Loucy (cell line): ENCODE measurements at regions not wholly inside any gene's neighbourhood (a gene's known extent, or its start where the extent isn't known, plus 50 kb on each side); places are given as distances from the start of the nearest gene placed in this dataset.

Experiments
- H2AFZ ChIP-seq: fragments of 200-600 bp; sonication (generic); 2 replicates; pipeline ENCODE4 v1.6.0; 2016; ENCODE audit warnings: antibody characterized with exemption, mild to moderate bottlenecking, low read length, moderate library complexity
- H3F3A ChIP-seq: fragments of 200-600 bp; 2 replicates; pipeline ENCODE4 v1.6.0; 2016; ENCODE audit warnings: antibody characterized with exemption, low read depth, mild to moderate bottlenecking
- H3K27me3 ChIP-seq: fragments of 200-600 bp; sonication (generic); 2 replicates; pipeline ENCODE4 v1.6.1; 2014; ENCODE audit warnings: low read length, mild to moderate bottlenecking; ENCODE audit not compliant: insufficient read depth, poor library complexity, severe bottlenecking
- H3K36me3 ChIP-seq: fragments of 200-600 bp; sonication (generic); 2 replicates; pipeline ENCODE4 v1.6.1; 2016; ENCODE audit warnings: low read length; ENCODE audit not compliant: insufficient read depth
- H3K4me1 ChIP-seq: fragments of 200-600 bp; sonication (generic); 2 replicates; pipeline ENCODE4 v1.5.1; 2014; ENCODE audit warnings: low read length, mild to moderate bottlenecking; ENCODE audit not compliant: insufficient read depth, poor library complexity, severe bottlenecking
- H3K4me2 ChIP-seq: fragments of 200-600 bp; sonication (generic); 2 replicates; pipeline ENCODE4 v1.6.0; 2014; ENCODE audit warnings: antibody characterized with exemption, low read length, low read depth, mild to moderate bottlenecking; ENCODE audit not compliant: poor library complexity, severe bottlenecking
- H3K4me3 ChIP-seq: fragments of 200-600 bp; sonication (generic); 2 replicates; pipeline ENCODE4 v1.5.1; 2014; ENCODE audit warnings: low read length, mild to moderate bottlenecking, mixed read lengths; ENCODE audit not compliant: poor library complexity, severe bottlenecking
- H3K79me2 ChIP-seq: fragments of 200-600 bp; sonication (generic); 2 replicates; pipeline ENCODE4 v1.6.1; 2014; ENCODE audit warnings: low read length; ENCODE audit not compliant: insufficient read depth
- H3K9ac ChIP-seq: fragments of 200-600 bp; sonication (generic); 2 replicates; pipeline ENCODE4 v1.6.0; 2014; ENCODE audit warnings: mild to moderate bottlenecking, low read depth, low read length, moderate library complexity; ENCODE audit not compliant: poor library complexity, severe bottlenecking
- H3K9me2 ChIP-seq: fragments of 200-600 bp; sonication (generic); replicated peaks from 2 replicates; pipeline ENCODE4 v1.6.1; 2016; ENCODE audit warnings: low read depth, low read length, mixed read lengths
- H3K9me3 ChIP-seq: fragments of 200-600 bp; sonication (generic); 2 replicates; pipeline ENCODE4 v1.6.1; 2014; ENCODE audit warnings: mild to moderate bottlenecking, antibody characterized with exemption, low read length, low read depth; ENCODE audit not compliant: insufficient read depth
- H4K20me1 ChIP-seq: fragments of 200-600 bp; sonication (generic); 2 replicates; pipeline ENCODE4 v1.6.0; 2014; ENCODE audit warnings: antibody characterized with exemption, low read length, mild to moderate bottlenecking; ENCODE audit not compliant: insufficient read depth, poor library complexity, severe bottlenecking
- EZH2phosphoT487 ChIP-seq: fragments of 200-600 bp; IDR thresholded peaks from 2 replicates; pipeline ENCODE4 v1.6.1; 2018; ENCODE audit warnings: antibody characterized with exemption, mild to moderate bottlenecking, moderate library complexity, borderline replicate concordance
- TF ChIP-seq, protein P1 (sequence below): fragments of 200-600 bp; sonication (generic); conservative IDR thresholded peaks from 2 replicates; pipeline ENCODE4 v1.5.1; 2014; ENCODE audit warnings: mild to moderate bottlenecking, antibody characterized with exemption, low read length

DNA sequence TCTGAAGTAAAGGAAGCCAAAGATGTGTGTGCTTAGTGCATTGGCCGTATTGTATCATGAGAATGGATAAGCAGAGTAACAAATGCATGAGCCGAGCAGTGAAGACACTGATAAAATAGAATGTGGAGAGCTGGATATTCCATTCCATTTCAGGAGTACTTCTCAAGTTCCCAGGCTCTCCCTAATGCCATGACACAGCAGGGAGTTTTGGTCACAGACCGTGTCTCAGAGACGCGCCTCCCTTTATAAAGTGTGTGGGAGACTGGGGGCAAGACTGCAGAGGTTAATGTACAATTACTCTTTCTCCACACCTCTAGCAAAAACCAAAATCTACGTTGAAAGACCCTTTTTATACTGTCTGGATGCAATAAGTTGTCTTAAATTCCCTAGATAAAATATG, 575.6 kb downstream of the EFNB2 start:
- Histone ChIP-seq H2AFZ (no peak overlapping the region), H3F3A (no peaks in the 10 kb centered on the region), H4K20me1 (no peaks in the 10 kb centered on the region), H3K9ac (no peak overlapping the region), H3K4me2 (no peak overlapping the region), H3K79me2 (no peaks in the 10 kb centered on the region), H3K9me2 (no peaks in the 10 kb centered on the region), H3K4me1 (no peaks in the 10 kb centered on the region), H3K9me3 (peaks cover 4% of the 10 kb centered on the region; the same call in 1 of the 2 replicates), H3K27me3 (no peaks in the 10 kb centered on the region), H3K36me3 (no peaks in the 10 kb centered on the region), H3K4me3 (no peak overlapping the region)
- no peak for TF ChIP-seq EZH2phosphoT487
- TF ChIP-seq, protein P1, sequence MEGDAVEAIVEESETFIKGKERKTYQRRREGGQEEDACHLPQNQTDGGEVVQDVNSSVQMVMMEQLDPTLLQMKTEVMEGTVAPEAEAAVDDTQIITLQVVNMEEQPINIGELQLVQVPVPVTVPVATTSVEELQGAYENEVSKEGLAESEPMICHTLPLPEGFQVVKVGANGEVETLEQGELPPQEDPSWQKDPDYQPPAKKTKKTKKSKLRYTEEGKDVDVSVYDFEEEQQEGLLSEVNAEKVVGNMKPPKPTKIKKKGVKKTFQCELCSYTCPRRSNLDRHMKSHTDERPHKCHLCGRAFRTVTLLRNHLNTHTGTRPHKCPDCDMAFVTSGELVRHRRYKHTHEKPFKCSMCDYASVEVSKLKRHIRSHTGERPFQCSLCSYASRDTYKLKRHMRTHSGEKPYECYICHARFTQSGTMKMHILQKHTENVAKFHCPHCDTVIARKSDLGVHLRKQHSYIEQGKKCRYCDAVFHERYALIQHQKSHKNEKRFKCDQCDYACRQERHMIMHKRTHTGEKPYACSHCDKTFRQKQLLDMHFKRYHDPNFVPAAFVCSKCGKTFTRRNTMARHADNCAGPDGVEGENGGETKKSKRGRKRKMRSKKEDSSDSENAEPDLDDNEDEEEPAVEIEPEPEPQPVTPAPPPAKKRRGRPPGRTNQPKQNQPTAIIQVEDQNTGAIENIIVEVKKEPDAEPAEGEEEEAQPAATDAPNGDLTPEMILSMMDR, result no peak

DNA sequence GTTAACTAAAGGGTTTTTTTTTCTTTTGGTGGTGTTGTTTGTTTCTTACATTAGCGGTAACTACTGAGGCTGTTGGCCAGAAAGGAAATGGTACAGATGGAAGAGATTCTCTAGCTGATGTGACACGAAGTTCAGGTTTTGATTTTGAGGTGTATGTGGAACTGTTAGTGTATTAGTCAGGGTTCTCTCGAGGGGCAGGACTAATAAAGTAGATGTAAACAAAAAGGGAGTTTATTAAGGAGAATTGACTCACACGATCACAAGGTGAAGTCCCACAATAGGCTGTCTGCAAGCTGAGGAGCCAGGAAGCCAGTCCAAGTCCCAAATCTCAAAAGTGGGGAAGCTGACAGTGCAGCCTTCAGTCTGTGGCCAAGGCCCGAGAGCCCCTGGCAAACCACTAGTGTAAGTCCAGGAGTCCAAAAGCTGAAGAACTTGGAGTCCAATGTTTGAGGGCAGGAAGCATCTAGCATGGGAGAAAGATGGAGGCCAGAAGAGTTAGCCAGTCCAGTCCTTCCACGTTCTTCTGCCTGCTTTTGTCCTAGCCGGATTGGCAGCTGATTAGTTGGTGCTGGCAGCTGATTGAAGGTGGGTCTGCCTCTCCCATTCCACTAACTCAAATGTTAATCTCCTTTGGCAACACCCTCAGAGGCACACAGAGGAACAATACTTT, 577.6 kb downstream of the EFNB2 start:
- Histone ChIP-seq H4K20me1 (no peaks in the 10 kb centered on the region), H3K4me2 (no peak overlapping the region), H3K9me2 (no peaks in the 10 kb centered on the region), H3K4me3 (no peak overlapping the region), H2AFZ (no peak overlapping the region), H3K4me1 (no peaks in the 10 kb centered on the region), H3F3A (no peaks in the 10 kb centered on the region), H3K36me3 (no peaks in the 10 kb centered on the region), H3K79me2 (no peaks in the 10 kb centered on the region), H3K9ac (no peak overlapping the region), H3K27me3 (no peaks in the 10 kb centered on the region), H3K9me3 (peaks cover 4% of the 10 kb centered on the region; the same call in 1 of the 2 replicates)
- TF ChIP-seq, protein P1, result no peak
- no peak for TF ChIP-seq EZH2phosphoT487

DNA sequence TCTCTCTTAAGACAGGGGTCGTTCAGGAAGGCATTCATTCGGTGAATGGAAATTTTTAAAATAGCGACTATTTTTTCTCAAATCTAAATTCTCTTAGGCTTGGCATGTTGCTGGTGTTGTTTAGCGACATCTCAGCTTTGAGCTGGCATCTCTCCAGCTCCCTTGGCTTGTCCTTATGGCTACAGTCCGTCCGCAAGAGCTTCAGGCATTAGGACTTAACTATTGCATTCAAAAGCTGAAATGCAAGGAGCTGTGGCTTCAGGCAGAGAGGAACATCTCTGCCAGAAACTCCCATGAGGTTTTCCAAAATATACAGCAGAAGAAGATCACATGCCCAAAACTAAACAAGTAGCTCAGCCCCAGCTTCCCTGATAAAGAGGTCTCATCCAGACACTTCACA, 578.5 kb downstream of the EFNB2 start:
- Histone ChIP-seq H3K9me3 (peaks cover 4% of the 10 kb centered on the region; the same call in 1 of the 2 replicates), H3K27me3 (no peaks in the 10 kb centered on the region), H2AFZ (no peak overlapping the region), H3K4me1 (no peaks in the 10 kb centered on the region), H3K9me2 (no peaks in the 10 kb centered on the region), H3K4me3 (no peak overlapping the region), H3K4me2 (no peak overlapping the region), H4K20me1 (no peaks in the 10 kb centered on the region), H3K9ac (no peak overlapping the region), H3K79me2 (no peaks in the 10 kb centered on the region), H3F3A (no peaks in the 10 kb centered on the region), H3K36me3 (no peaks in the 10 kb centered on the region)
- TF ChIP-seq EZH2phosphoT487, result no peak
- TF ChIP-seq, protein P1, result no peak
